ENCODE measurements at regions not wholly inside any gene's neighbourhood (a gene's known extent, or its start where the extent isn't known, plus 50 kb on each side); places are given as distances from the start of the nearest gene placed in this dataset.

DNA sequence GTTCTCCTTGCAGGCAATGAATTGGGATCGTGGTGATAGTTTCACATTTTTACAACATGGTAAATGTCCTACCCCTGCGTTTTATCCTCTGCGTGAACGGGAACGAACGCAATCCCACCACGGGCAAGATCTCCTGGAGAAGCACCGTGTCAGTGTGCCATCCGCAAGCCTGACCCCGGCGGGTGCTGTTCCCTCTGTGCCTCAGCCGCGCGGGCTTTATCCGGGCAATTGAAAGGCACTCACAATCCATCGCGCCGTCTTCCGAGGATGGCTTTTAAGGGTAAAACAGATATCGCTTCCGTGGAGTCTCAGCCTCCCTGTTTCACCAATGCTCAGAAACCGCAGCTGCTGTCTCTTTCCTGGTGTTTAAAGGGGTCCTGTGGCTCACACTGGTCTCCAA lies 1387.5 kb downstream of the BRD1 start:
- no peaks in the 10 kb centered on the region for H3K36me3 ChIP-seq
- H3K4me3 ChIP-seq, result no peak overlapping the region
- H3K4me1 ChIP-seq (ENCODE audit: low read depth), result no peaks in the 10 kb centered on the region
- no peak for DNase-seq (ENCODE audit: low read depth in 1 of 2, low spot score in 1 of 2)
- H3K9me3 ChIP-seq (ENCODE audit: low read depth), result no peaks in the 10 kb centered on the region
- H3K27me3 ChIP-seq, result no peaks in the 10 kb centered on the region
- H3K27ac ChIP-seq, result no peak overlapping the region
- TF ChIP-seq, protein P1, sequence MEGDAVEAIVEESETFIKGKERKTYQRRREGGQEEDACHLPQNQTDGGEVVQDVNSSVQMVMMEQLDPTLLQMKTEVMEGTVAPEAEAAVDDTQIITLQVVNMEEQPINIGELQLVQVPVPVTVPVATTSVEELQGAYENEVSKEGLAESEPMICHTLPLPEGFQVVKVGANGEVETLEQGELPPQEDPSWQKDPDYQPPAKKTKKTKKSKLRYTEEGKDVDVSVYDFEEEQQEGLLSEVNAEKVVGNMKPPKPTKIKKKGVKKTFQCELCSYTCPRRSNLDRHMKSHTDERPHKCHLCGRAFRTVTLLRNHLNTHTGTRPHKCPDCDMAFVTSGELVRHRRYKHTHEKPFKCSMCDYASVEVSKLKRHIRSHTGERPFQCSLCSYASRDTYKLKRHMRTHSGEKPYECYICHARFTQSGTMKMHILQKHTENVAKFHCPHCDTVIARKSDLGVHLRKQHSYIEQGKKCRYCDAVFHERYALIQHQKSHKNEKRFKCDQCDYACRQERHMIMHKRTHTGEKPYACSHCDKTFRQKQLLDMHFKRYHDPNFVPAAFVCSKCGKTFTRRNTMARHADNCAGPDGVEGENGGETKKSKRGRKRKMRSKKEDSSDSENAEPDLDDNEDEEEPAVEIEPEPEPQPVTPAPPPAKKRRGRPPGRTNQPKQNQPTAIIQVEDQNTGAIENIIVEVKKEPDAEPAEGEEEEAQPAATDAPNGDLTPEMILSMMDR (IDR thresholded peaks at IDR 0.05; ENCODE audit: low read depth, low read length), result no peak

DNA sequence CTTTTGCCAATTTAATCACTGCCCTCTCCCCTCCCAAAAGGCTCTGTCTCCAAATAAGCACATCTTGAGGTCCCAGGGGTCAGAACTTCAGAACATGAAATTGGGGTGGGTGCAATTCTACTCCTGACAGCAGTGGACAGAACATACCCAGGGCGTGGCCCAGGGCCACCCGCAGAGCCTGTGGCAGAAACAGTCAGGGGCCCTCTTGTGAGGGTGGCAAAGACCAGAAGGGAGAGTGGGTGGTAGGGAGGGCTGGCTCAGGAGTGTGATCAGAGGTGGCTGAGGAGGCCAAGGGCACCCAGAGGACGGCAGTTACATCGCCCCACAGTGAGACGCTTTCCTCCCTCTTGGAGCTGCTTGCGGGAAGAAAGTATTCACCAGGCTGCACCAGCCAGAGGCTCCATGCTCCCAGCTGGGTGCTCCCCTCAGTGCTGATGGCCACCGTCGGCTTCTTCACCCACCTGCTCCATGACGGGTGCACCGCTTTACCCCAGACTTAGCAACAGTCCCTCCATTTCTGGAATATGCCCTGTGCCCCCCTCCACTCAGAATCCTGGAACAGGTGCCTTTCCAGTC lies 1388.0 kb downstream of the BRD1 start:
- TF ChIP-seq, protein P1 (IDR thresholded peaks at IDR 0.05; ENCODE audit: low read depth, low read length), result no peak
- H3K9me3 ChIP-seq (ENCODE audit: low read depth), result no peaks in the 10 kb centered on the region
- no peaks in the 10 kb centered on the region for H3K4me1 ChIP-seq (ENCODE audit: low read depth)
- no peak overlapping the region for H3K4me3 ChIP-seq
- H3K27ac ChIP-seq, result no peak overlapping the region
- no peaks in the 10 kb centered on the region for H3K27me3 ChIP-seq
- DNase-seq (ENCODE audit: low read depth in 1 of 2, low spot score in 1 of 2), result no peak
- H3K36me3 ChIP-seq, result no peaks in the 10 kb centered on the region

DNA sequence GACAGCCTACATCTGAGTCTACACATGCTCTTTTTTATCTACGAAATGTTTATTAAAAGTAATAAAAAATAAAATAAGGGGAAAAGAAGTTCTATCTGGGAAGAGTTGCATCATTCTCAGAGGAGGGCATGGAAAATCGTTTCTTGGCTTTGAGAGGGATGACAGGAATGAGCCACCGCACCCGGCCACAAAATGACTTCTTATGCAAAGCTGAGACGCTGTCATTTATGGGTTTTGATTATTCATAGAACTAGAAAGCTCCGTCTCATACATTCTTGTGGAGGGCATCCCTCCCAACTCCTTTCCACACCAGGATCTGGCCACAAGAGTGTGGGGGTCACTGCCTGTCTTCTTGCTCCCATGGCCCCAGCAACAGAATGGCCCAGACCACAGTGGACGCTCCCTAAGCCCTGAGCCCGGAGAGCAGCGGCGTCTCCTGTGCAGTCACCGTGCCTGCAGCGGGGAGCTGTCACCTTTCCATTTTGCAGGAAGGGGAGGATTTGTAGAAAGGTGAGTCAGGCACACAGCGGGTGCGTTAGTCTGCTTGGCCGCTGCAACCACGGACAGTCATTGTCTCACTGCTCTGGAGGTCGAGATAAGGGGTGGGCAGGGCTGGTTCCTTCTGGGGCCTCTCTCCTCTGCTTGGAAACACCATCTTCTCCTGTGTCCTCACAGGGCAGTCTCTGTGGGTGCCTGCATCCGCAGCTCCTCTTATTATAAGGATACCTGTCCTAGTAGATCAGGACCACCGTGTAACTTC lies 1388.7 kb downstream of the BRD1 start:
- Histone ChIP-seq H3K4me3 (no peak overlapping the region), H3K9me3 (ENCODE audit: low read depth) (no peaks in the 10 kb centered on the region), H3K4me1 (ENCODE audit: low read depth) (no peaks in the 10 kb centered on the region), H3K27ac (no peak overlapping the region), H3K36me3 (no peaks in the 10 kb centered on the region), H3K27me3 (no peaks in the 10 kb centered on the region)
- DNase-seq (ENCODE audit: low read depth in 1 of 2, low spot score in 1 of 2), result no peak
- TF ChIP-seq, protein P1 (IDR thresholded peaks at IDR 0.05; ENCODE audit: low read depth, low read length), result no peak

DNA sequence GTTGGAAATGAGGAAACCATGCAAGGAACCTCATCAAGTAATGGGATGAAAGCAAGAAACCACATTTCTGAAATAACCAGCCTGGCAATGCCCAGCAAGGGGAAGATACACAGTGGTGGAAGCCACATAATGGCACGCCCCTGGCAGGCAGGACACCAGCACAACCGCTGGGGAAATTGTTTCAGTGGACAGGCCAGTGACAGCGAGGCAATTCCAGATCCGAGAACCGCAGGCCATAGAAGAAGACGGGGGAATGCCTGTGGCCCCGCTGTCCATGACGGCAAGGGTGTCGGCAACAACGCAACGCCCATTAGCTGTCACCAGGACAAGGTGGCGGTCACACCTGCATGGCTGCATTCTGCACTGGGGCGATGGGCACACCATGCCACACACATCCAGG lies 1389.6 kb downstream of the BRD1 start:
- Histone ChIP-seq H3K27me3 (no peaks in the 10 kb centered on the region), H3K36me3 (no peaks in the 10 kb centered on the region), H3K27ac (no peak overlapping the region), H3K4me1 (ENCODE audit: low read depth) (no peaks in the 10 kb centered on the region), H3K9me3 (ENCODE audit: low read depth) (no peaks in the 10 kb centered on the region), H3K4me3 (no peak overlapping the region)
- DNase-seq (ENCODE audit: low read depth in 1 of 2, low spot score in 1 of 2), result no peak
- TF ChIP-seq, protein P1 (IDR thresholded peaks at IDR 0.05; ENCODE audit: low read depth, low read length), result no peak

DNA sequence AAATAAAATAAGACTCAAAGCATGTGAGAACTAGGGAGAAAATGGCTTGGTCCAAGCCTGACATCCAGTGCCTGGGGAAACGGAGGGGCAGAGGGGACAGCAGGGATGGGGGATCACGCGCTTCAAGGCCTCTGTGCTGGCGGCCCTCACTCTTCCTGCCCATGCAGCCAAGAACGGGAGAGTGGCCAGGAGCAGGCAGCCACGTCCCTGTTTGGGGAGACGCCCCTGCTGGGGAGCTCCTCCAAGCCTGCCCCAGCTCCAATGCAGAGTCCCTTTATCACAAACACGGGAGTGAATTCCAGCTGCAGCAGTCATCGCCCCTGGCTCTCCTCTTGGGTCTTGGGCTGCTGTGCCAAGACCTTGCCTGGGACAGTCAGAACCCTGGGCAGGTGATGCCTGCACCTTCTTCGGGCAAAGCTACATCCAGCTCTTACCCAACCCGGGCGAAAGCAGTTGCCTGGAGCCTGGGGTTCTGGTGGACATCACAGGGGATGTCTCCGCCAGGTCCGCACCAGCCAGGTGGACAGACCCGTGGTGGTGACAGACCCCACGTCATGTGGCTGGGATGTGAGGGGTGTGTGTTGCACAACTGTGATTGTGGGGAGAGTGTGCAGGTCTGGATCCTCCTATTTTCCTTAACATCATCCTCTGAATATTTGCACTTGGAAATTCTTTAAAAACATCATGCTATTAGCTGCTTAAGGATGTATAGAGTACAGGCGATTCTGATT lies 1391.3 kb downstream of the BRD1 start:
- Histone ChIP-seq H3K36me3 (no peaks in the 10 kb centered on the region), H3K4me1 (ENCODE audit: low read depth) (no peaks in the 10 kb centered on the region), H3K27me3 (no peaks in the 10 kb centered on the region), H3K4me3 (no peak overlapping the region), H3K27ac (no peak overlapping the region), H3K9me3 (ENCODE audit: low read depth) (no peaks in the 10 kb centered on the region)
- no peak for DNase-seq (ENCODE audit: low read depth in 1 of 2, low spot score in 1 of 2)
- TF ChIP-seq, protein P1 (IDR thresholded peaks at IDR 0.05; ENCODE audit: low read depth, low read length), result no peak
